Activated CD8-positive, alpha-beta memory T cell treated with anti-CD3 and anti-CD28 coated beads, Interleukin-2, amount 50 U/mL, for 48 hours (primary cell): ENCODE measurements at regions not wholly inside any gene's neighbourhood (a gene's known extent, or its start where the extent isn't known, plus 50 kb on each side); places are given as distances from the start of the nearest gene placed in this dataset.

Experiments used
- DNase-seq: peaks from one replicate; pipeline ENCODE4 v3.0.0-alpha.2; 2020

DNA sequence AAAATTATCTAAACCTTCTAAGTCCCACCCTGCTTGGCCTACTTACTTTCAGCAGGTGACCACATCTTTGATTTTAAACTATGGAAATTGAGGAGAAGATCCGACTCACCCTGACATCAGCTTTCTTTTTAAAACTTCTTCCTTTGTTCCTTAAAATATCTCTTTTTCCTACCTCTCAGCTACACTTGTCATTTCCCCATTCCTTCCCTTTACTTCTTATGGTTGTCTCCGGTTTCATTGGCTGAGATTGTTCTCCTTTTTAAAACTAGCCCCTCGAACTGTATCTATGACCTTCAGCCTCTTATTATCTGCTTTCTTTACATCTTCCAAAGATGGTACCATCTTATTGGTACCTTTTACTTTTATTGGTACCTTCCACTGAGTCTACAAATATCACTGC lies 87.8 kb upstream of the NRIP1 start:
- DNase-seq = no peak

DNA sequence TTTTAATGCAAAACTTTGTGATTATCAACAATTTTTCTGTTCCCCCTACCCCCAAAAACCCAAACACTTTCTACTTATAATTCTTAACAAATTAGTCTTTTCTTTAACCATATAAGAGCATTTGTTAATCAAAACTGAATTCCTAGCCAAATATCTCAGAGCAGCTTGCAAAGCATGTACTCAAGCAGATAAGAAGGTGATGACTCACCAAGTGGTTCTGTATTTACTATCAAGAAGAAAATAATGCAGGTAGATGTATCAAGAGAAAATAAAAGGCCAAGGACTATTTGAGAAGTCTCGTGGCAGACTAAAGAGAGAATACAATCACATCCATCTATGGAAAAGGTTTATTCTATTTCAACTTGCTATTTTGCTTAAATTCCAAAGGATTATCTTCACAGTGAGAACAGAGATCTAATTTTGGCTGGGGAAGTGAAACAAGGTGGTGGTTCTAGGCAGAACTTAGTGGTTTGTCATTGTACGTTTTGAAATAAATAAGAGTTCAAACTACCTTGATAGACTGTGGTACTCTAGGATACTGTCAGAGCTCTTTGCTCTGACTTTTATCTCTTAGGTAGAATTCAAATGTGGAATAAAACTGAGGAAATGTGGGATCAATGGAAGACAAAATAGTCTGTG lies 94.7 kb upstream of the NRIP1 start:
- DNase-seq = no peak

DNA sequence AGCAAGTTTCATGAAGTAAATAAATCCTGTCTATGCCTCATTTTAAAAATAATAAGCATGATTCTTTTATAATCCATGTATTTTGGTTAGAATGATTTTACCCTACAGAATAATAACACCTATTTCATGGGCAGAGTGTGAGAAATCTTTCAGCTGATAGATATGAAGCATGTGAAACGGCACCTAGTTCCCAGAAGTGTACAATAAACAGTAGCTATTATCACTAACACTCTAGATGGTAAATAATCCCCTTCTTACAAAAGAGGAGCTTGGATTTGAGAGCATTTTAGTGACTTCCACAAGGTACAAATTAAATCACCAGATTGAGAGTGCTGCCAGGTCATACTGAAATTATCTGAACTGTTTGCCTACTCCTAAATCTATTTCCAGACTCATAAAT lies 95.3 kb upstream of the NRIP1 start:
- DNase-seq = no peak

DNA sequence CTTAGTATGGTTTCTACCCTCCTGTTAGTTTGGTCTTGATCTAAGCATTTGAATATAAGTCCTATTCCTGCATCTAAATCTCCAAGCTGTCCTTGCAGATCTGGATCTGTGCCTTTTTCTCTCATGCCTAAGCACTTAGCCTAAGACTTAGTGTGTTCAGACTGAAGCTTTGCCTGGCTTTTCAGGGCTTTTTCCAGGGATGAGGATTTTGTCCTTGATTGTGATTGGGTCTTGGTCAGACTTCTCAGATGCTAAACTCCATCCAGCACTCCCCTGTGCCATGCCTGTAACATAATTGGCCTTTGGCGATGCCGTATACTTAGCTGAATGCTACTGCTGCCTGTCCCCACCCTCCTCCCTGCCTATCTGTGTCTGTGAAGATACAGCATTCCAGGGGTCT lies 98.1 kb upstream of the NRIP1 start:
- DNase-seq = no peak

DNA sequence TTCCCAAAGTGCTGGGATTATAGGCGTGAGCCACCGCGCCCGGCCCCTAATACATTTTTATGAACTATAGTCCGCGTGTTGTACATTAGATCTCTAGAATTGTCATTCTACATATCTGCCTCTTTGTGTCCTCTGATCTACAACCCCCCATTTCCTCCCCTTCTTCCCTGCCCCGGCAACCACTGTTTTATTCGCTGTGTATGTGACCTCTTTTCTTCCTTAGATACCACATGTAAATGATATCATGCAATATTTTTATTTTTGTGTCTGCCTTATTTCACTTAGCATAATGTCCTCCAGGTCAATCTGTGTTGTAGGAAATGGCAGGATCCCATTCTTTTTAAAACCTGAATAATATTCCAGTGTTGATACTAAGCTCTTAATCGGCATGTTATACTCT lies 99.5 kb upstream of the NRIP1 start:
- no peak for DNase-seq

DNA sequence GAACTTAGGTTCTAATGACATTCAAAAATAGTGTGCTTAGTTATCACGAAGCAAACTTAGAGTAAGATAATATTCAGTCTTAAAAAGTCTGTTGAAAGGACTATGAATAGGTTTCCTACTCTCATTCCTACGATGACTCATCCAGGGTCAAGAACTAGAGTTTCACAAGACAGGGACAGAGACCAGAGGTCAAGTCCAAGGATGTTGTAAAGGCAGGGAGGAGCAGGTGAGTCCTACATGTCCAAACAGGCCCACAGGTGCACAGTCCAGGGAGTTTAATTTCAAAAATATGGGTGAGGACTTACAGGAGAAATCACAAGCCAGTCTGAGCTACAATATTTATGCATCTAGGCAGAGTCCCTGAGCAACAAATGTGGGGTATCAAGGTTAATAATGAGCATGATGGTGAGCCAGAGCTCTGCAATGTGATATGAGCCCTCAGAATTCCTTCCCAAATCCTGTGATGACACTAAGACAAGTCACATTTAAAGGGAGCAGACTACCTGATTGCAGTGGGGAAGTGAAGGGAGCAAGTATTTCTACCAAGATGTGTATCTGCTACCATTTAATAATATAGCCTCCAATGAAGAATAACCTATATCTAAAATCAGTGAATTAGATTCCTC lies 100.0 kb upstream of the NRIP1 start:
- no peak for DNase-seq

DNA sequence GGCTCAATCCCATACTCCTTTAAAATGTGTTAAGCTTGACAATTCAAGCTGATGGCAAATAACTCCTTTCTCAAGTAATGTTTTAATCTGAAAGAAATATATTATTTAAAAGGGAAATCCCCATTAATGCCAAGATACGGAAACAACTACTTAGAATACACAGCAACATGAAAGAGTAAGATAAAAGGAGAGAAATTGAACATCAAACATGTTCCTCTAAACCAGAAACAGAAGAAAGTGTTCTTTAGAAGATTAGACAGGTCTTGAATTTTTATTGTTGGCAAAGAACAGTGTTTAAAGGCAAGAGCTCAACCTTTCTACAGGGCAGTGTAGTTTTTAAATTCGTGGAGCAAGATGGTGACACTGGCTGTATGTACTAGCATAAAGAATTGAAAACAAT lies 105.8 kb upstream of the NRIP1 start:
- no peak for DNase-seq

DNA sequence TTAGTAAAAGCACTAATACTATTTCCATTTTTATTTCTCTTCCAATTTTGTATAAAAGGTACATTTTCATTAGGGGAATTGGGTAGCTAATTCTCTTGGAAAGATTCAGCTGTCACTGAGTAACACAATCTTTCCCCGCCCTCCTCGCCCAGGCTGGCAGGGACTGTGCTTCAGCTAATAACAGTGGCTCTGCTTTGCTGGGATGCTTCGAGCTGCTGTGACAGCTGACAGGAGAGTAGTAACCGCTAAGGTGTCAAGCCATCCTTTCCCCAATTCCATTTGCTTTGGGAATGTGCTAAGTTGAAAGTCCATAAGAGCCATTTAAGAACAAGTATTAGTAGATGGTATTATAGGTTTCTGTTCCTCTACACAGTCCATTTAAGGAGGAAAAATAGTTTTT lies 106.7 kb upstream of the NRIP1 start:
- DNase-seq = no peak

DNA sequence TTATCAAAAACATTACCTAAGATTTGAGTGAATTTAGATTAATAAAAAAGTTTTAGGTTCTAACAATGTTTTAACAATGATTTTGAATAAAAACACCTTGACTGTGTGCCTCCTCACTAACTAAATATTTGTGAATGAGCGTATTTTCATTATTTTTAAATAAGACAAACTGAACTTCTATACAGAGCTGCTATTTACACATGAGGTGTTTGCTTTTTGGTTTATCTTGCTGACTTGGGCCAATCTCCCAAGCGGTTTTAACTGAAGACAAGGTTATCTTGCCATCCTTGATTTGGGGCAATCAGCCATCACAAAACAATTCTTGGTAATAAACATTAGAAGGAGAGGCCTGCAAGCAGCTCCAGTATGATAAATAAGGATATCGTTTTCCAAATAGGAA lies 108.2 kb upstream of the NRIP1 start:
- no peak for DNase-seq

DNA sequence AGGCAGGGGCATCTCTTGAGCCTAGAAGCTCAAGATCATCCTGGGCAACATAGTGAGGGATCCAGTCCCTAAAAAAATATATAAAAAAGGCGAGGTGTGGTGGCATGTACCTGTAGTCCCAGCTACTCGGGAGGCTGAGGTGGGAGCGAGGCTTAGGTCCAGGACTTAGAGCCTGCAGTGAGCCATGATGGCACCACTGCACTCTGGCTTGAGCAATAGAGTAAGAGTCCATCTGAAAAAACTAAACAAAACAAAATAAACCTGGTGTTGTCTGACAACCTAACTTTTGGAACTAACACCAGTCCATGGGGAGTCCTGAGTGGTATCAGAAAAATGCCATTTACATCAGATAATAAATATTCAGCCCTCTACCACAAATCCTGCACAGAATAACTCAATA lies 110.1 kb upstream of the NRIP1 start:
- DNase-seq = no peak

DNA sequence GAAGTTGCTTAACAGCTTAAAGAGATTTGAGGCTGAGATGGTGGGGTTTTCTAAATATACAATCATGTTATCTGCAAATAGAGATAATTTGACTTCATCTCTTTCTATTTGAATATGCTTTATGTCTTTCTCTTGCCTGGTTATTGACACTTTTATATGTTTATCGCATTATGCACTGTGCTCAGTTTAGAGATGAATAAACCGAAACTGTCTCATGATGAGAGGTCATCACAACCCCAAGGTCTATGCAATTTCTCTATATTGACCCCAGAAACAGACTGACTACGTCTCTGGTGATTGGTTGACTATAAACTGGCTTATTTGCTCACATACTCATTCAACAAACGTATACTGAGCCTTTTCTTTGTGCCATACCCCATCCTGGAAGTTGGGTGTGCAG lies 117.9 kb upstream of the NRIP1 start:
- DNase-seq = no peak

DNA sequence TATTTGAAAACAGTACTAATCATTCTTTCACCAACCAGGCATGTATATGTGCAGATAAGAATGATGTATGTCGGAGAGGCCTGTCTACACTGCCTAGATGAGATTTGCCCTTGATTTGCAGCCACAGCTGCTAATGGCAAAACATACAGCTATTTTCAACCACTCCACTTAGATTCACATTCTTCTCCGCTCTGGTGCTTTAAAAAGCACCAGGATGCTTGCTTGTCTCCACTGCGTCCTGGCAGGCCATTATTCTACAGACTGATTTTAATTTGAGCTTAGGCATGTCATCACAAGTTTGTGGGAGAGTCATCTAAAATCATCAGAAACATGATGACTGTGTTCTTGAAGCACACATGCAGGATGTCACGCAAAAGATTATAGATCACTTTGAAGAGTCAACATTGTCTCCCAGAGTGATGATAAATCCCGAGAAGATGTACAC lies 119.0 kb upstream of the NRIP1 start:
- no peak for DNase-seq

DNA sequence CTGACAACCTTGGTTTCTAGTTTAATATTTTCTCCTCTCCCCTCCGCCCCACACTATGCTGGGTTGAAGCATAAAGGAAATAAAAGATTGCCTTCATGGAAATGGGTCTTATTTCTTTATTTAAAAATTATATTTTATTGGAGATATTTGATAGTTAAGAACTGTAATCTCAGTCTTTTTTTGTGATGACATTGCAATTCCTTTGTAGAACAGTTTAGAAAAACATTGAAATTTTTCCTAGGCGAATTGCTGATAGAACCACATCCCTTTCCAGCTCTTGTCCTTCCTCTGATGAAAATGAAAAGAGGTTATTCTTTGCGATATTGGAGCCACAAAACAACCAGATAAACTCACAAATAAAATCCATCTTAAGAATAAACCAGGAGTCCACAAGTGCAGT lies 125.6 kb upstream of the NRIP1 start:
- no peak for DNase-seq

DNA sequence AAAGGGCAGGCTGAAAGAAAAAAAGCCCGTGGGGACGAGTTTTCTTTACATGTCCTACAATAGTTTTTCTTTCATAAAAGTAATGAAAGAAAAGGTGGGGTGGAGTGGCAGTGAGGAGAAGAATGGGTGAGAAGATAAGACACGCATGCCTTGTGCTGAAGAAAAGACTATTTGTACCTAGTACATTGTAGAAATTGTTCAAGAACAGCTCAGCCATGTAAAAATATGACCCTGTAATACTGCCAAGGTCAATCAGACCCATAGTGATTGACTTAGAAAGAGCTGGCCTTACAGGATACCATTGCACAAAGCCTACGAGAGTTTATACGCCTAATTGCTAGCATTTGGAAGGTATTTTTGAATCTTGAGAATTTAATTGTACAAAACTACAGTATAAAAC lies 126.0 kb upstream of the NRIP1 start:
- no peak for DNase-seq

DNA sequence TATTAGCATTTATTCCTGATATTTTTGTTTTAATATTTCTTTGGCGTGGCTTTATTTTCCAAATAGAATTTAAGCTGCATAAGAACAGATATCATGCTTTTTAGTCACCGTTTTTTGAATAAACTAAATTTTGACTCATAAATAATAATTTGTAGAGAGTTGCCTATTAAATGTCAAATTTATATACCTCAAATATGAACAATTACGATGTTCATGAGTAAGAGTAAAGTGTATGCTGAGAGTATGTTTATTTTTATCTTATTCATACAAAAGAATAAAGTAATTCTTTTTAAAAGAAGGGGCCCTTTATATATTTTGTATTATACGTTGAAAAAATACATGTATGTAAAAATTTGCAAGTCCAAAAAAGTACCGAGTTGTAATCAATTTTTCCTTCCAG lies 126.5 kb upstream of the NRIP1 start:
- no peak for DNase-seq

DNA sequence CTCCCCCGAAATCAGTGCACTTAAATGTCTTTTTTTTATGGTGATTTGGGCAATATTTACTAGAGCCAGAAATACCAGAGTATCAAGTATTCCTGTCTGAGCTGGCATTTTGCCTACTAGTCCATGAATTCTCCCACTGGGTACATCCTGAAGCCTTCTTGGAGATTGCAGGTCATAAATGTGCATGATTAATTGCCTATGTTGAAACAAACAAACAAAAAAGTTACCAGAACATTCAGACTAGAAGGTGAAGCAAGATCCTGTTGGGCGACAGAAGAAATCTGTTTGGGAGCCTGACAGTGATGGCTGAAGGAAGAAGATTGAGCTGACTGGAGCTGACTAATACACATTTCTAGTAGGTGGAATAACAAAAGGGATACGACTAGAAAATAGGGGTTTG lies 127.4 kb upstream of the NRIP1 start:
- DNase-seq = no peak

DNA sequence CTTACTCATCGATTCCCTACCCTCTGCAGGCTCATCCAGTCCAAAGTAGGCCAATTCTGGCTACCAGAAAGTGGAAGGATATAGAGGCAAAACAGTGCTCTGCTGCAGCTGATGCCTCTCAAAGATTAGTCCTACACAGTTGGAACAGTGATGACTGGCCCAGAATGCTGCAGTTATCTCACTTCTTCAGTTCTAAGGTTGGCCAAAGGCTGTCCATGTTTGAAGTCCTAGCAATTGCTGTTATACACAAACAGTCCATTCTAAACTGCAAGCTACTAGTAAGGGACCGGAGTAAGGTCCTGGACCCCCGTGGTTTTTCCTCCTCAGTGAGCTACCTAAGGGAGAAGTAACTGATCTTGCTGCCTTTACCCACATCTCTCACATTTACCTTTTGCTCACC lies 129.1 kb upstream of the NRIP1 start:
- no peak for DNase-seq

DNA sequence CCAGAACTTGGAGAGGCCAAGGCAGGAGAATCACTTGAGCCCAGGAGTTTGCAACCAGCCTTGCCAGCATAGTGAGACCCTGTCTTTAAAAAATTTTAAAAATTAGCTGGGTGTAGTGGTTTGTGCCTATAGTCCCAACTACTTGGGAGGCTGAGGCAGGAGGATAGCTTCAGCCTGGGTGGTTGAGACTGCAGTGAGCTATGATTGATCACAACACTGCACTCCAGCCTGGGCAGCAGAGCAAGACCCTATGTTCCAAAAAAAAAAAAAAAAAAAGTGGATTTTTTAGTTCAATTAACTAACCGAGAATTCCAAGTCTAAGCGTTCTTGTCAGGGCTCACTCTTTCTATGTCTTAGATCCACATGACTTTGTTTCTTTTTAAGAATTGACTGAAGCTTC lies 130.3 kb upstream of the NRIP1 start:
- no peak for DNase-seq

DNA sequence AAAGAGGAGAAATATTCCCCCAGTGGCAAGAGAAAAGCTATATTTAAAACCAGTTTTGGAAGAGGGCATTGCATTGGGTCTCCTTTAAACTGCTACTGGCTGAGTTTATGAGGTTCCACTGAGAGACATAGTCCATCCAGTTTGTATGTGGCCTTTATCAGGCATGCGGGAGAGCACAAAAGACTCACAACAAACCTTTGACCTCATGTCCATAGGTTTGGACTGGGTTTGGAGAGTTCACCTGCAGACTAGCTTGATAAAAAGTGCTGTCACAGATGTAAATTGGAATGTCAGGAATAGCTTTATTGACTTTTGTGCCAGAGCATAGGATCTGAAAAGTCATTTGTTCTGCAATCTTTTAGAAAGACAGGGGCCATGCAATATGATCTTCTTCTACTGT lies 131.0 kb upstream of the NRIP1 start:
- no peak for DNase-seq

DNA sequence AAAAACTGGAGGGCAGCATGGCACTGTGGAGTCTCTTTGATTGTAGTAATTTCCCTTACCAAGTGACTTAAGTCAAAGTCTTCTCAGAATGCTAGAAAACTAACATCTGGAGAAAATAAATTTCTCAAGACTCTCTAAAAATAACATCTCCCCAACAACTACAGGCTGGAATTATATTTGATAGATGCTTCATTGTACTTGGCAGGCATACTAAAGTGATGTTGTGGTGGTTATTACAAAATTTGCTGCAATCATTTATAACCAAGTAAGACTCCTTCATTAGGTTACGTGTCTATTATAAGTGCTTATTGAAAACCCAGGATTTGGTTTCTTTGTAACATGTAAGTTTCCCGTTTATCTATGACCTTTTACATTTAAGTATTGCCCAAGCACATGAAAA lies 132.9 kb upstream of the NRIP1 start:
- DNase-seq = no peak

DNA sequence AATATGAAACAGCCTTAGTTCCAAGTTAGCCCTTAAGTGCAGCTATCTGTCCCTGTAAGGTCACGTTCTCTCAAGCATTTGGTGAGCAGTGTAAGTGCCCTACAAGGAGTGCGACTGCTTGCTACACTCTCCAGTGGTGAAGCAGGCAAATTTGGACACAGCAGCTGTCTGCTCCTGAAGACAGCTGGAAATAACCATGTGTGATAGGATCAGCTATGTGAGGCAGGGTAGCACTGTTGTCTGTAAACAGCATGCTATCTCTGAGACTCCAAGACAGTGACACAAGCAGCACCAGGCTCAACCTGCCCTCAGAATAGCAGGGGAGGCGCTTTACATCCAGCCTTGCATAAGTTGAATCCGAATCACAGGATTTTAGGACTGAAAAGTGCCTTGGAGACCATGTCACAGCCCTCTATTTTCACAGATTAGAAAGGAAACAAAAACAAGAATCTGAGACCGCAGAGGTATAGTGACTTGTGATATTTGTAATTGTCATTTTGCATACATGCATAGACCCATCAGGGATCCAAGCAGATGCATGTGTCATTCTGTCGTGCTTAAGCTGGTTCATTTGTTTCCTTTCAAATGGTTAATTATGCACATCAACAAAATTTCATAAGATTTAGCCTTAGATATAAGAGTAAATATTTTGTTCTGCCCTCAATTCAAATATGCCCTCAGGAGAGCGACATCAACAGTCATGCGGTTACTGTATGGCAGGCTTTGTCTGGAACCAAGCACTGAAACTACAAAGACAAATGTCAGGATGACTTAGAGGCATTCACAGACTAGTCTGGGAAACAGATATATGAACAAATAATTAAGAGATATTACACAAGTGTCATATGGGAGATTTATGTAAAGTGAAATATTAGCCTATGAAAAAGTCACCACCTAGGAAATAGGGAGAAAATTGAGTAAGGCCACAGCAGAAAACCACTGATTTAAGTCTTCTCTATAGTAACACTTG lies 134.9 kb upstream of the NRIP1 start:
- no peak for DNase-seq

DNA sequence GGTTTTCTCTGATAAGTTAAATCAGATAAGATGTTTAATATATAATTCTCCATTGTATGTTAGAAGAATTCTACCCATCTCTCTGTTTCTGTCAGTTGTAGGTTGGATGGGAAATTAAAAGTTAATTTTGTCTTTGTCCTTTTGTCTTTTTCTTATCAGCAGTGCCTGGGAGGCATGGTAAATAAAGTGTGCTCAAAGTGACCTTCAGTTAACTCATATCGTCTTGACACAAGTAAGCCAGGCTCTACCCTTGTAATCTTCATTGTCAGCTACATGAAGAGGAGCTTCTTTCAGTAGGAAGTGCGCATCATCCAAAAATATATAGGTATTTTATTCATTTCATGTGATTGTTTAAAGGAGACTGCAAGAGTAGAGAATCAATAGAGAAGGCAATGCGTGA lies 138.9 kb upstream of the NRIP1 start:
- no peak for DNase-seq

DNA sequence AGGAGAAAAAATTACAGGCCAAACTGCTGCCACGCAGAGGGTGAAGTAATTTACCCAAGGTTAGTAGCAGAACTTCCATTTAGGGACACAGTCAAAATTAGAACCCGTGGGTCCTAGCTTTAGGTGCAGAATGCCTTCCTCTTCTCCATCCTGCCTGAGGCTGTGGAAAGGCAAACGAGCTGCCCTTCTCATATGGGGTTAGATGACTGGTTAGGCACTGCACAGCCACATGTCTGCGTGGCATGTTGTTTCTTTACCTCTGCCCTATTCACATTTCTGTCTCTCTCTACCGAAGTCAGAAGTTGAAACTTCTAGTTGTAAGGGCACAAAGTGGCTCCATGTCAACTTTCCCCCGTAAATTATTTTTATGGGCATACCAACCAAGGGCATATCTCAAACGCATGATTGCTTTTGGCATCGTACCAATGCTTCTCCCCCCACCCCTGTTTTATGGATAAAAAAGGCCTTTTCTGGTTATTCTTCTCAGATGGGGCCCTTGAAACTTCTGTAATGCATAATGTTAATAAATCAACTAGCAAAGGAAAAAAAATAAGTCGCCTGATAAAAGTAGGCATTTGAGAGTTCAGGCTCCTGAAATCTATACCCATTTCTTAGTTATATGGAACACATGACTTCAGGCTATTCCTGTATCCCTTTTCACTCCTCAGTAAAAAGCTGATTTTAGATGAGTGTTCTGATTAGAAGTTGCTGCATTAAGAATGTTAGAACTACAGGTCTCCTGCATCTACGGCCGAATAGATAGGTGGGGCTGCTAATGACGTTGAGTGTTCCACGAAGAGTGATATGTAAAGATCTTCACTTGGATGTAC lies 139.6 kb upstream of the NRIP1 start:
- no peak for DNase-seq
